ENCODE measurements at regions not wholly inside any gene's neighbourhood (a gene's known extent, or its start where the extent isn't known, plus 50 kb on each side); places are given as distances from the start of the nearest gene placed in this dataset.

DNA sequence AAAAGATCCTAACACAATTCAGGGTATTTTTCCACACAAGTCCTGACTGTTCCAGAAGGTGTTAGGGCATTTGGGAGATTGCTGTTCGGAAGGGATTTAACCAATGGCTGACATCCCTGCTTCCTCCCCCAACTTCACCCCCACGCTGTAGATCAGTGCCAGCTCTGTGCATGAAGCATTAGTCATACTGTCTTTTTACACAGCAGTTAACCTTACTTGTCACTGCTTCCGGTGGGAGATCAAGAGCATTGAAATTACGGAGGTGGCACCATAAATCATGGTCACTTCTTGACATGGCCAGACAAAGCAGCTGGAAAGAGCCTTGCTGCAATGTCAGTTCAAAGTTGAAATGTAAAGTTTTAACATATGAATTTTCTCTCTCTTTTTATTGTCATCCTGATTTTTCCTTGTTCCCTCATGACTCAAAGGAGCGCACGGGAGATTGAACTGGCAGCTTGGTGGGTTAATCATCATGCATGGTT is 70.2 kb downstream of the HRH4 start:
- DNase-seq (ENCODE audit: low read depth in 4 of 4, low spot score in 3 of 4) = peak; percentile 37 to 68 (median 57)

DNA sequence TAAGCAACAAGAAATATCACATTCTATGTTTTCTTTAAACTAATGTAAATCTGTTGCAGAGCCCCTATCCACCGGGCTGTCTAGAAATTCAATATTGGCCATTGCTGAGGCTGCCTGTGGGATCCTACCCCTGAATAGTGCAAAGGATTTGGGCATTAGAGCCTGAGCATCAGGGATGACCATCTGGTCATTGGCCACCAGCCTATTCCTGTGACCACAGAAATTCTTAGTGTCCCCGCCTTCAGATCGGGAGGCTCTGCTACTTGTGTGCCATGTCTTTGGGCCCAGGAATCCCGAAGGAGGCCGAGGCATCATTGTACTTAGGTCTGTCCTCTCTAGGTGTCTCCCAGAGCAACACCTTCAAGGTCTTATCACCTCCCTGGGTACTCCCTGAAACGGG is 73.8 kb downstream of the HRH4 start:
- DNase-seq (ENCODE audit: low read depth in 4 of 4, low spot score in 3 of 4) = no peak

DNA sequence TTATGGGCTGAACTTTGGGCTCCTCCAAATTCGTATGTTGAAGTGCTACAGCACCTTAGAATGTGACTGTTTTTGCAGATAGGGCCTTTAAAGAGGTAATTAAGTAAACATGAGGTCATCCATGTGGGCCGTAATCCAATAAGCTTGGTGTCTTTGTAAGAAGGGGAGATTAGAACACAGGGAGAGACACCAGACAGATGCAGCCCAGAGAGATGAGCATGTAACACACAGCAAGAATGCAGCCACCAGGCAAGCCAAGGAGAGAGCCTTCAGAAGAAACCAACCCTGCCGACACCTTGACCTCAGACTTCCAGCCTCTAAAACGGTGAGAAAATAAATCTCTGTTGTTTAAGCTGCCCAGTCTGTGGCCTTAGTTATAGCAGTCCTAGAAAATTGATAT is 74.3 kb downstream of the HRH4 start:
- no peak for DNase-seq (ENCODE audit: low read depth in 4 of 4, low spot score in 3 of 4)

DNA sequence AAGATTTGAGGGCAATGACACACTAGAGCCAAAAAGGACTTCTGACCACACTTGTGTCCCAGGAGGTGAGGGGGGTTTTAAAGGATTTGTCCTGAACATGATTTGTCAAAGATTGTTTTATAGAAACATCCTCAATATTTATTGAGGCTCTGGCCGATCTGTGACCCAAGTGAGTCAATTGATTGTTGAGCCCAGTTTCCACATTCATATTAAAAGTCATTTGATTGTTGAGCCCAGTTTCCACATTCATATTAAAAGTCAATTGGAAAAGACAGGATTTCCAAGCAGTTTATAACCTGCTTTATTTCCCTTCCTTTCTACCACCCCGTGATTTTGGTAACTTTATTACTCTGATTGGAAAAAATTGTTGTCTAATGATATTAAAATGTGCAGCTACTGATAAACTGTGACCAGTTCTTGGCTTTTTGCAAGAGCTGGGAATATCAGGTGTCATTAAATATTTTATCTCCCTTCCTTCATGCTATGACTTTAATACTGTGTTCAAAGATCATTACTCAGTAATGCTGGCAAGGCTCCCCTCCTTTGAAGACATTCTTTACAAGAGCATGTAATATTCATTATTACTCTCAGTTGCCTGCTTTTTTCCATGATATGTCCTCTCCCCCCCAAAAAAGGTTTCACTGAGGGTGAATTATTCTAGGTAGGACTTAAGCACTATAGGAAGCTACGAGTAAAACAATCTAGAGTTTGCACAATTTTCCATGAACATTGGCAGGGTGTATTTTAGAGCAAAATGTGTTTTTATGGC is 75.3 kb downstream of the HRH4 start:
- DNase-seq (ENCODE audit: low read depth in 4 of 4, low spot score in 3 of 4) = no peak

DNA sequence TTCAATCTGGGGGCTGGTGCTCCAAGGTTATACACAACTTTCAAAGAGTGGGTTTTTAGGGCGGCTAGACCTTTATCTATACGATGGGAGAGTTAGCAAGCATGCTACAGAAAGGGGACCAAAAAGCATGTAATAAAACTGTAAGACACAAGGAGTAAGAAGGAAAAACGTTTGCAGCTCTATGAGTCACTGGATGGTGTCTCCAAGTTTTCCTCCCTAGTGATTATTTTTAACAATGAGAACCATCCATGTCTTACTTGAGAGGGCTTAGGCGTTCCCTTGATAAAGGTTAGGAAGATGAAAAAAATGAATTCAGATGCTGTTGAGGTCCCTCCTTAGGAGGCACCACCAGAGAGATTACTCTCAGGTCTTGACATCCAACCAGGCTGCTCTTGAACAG is 75.9 kb downstream of the HRH4 start:
- DNase-seq (ENCODE audit: low read depth in 4 of 4, low spot score in 3 of 4) = no peak

DNA sequence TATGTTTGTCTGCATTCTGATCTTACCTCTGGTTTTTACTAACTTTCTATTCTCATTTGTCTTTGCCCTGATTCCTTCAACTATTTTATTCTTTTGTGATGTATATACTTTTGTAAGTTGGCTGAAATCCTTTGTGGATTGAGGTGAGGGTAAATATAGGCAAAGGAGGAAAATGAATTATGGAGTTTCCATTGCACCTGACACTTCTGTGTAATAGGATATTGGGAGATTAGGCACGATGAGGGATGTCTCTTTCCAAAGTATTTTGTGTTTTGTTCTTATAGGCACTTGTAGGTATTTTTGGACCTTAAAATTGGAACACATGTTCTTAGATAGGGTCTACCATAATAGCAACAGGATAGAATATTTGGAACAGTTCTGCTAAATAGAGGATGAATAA is 76.4 kb downstream of the HRH4 start:
- no peak for DNase-seq (ENCODE audit: low read depth in 4 of 4, low spot score in 3 of 4)

DNA sequence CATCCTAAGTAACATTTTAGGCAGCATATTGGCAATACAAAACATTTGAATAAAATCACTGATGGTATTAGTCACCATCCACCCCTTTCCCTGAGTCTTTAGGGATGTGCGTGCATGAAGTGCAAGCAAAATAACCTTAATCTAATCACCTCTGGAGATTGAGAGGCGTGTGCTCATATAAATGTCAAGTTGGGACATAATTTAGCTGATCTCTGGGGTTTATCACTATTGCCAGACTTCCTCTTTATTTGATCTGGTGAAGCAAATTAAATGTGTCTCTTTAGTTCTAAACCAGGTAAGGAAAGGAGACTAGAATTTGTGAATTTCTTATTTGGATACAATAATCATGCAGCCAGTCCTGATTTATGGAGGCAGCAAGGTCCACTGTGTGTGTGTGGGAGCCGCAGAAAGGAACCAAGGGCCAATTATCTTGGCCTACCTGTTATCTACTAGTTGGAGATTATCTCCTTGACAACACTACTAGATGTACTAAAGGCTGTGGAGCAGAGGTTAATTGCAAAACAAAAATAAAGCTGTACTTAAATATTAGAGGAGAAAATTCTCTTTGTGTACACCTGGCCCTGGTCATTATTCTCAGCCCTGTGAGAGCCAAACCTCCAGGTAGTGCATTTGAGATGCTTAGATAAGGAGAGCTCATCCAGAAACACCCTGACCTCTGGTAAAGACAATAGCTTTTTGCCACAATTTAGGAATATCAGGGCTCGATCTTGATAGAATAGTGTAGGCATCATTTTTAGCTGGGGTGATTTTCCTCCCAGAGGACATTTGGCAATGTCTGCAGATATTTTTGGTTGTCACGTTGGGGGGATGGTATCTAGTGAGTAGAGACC is 78.2 kb downstream of the HRH4 start:
- no peak for DNase-seq (ENCODE audit: low read depth in 4 of 4, low spot score in 3 of 4)

DNA sequence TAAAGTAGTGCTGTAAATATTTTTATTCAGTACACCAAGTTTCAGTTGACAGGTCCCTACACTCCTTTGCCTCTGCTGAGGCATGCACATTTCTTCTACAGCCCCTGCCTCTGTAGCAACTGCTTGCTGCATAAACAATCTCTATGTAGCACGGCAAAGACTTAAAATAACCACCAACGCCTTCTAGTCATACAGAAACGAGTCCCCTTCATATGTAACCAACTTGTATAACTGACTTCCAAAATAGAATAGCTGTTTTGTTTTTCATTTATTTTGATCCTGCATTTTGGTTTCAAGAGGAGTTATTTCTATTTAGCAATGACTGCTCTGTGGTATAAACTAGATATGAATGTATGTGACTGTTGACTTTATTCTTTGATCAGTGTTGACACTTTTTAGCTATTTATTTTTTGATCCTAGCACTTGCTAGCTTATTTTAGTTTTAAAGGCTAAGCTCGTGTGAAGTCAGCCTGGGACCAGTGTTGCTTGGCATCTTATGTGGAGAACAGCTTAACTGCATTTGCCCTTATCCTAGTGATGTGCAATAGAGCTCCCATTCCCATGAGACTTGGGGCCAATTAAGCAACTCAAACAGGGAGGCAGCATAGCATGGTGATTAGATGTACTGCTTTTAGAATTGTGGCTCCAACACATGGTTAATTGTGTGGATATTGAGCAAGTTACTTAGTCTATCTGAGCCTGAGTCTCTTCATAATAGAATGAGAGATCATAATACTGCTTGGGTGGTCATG is 79.6 kb downstream of the HRH4 start:
- DNase-seq (ENCODE audit: low read depth in 4 of 4, low spot score in 3 of 4) = no peak

DNA sequence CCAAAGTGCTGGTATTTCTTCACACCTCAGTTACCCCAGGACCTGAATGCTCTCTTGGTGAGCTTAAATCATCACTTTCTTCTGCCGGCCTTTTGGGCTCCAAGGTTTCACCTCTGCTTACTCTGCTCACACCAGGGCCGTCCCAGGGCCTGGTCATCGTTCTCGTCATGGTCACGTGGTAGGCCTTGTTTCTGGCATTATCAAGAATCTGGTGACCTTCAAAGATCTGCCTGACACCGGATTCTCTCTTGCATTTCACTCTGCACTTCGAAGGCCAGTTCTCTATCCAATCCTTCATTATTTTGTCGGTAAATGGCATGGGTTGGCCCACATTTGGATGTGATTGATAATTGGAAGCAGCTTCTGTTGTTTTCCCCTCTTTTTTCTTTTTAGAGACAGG is 80.5 kb downstream of the HRH4 start:
- DNase-seq (ENCODE audit: low read depth in 4 of 4, low spot score in 3 of 4) = no peak

DNA sequence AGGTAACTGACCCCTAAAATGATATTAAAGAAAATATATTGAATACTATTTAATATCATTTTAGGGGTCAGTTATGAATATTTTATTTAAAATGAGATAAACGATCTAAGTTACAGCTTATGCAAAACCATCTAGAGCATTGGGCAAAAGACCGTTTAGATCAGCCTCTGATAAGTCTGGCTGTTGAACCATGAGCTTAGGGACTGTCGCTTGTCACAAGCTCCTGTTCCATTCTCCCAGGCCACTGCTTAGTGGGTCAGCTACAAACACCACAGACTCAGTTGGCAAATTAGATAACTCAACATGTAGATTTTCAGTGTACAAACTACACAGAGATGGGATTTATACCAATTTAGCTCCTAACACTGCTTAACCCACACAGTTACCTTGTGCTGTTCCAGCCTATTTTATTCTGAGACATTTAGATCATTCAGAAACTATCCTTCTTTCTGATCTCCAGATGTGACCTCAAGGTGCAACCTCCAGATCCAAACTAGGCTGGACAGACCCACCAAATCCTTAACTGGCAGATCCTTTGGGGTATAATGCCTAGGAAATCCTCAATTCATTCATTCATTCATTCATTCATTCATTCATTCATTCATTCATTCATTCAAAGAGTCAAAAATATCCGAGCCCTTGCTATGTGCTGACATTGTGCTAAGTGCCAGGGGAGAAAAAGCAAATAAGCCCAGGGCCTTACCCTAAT is 82.8 kb downstream of the HRH4 start:
- DNase-seq (ENCODE audit: low read depth in 4 of 4, low spot score in 3 of 4) = no peak

DNA sequence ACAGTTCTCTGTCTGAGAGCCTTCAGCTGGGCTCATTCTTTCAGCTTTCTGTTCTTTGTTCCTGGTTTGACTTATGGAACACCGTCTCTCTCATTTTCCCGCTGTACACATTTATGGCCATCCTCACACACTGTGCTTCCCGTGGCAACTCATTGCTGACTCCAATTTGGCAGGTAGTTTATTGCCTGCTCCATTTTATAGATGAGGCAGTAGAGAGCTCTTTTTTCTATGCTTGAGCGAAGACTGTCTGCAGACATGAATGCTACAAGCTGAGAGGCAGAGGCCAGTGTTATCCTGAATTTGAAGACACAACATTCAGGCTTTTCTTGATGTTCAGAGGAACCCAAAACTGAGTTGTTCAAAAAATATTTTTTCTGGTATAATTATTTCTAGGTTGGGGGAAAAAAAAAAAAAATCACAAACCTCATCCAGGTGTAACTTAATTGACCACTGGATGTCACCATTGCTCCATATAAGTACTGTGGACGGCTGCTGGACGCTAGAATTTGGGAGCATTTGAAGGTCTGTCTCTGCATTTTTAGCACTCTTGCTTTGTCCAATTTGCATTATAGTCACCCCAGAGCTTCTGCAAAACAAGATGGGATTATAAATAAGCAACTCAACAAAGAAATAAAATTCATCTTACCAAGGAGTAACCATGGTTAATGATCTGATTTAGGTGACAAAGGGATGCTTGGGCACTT is 83.5 kb downstream of the HRH4 start:
- peak in 2 of 4 donors; percentile 40 to 42 for DNase-seq (ENCODE audit: low read depth in 4 of 4, low spot score in 3 of 4)

DNA sequence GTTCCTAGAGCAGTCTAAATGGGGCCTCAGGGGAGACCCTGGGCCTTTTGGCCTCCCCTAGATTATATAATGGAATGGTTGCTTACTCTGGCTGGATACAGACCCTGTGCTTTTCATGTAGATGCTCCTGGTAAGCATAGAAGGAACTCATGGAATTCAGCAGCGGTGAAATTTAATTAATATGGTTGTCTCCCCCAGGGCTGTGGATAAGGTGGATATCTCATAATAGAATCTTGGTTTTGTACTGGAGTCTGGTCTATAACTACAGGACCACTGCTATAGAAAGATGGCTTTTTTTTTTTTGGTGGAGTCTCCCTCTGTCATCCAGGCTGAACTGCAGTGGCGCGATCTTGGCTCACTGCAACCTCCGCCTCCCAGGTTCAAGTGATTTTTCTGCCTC is 84.5 kb downstream of the HRH4 start:
- DNase-seq (ENCODE audit: low read depth in 4 of 4, low spot score in 3 of 4) = no peak

DNA sequence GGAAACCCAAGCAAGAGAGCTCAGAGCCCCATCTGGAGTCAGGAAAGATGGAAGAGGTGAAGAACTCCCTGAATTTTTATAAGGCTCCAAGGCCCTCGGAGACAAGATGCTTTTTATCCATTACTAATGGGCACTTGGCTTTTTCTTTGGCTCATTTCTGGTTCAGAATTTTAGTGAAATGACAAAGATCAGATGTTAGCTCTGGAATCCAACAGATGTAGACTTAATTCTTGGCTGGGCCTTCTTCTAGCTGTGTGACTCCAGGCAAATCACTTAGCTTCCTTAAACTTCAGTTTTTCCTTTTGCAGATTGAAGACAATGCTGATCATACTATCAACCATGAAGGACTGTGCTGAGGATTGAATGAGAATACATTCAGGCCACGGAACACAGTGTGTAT is 85.2 kb downstream of the HRH4 start:
- no peak for DNase-seq (ENCODE audit: low read depth in 4 of 4, low spot score in 3 of 4)

DNA sequence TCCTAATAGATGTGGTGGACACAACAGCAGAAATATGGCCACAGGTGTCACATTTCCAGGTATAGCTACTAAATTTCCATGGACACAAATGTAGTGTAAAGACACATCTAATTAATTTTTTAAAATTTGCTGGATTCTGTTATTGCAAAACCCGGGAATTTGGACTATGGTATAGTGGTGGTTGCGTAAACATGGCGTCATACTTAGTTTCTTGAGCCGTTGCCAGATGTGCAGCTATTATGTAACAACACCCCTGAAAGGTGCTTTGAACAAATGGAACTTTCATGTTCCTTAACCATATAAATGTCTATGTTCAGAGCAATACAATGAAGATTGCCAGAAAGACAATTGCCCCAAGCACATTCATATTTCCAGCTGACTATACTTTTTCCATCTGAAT is 85.9 kb downstream of the HRH4 start:
- no peak for DNase-seq (ENCODE audit: low read depth in 4 of 4, low spot score in 3 of 4)

DNA sequence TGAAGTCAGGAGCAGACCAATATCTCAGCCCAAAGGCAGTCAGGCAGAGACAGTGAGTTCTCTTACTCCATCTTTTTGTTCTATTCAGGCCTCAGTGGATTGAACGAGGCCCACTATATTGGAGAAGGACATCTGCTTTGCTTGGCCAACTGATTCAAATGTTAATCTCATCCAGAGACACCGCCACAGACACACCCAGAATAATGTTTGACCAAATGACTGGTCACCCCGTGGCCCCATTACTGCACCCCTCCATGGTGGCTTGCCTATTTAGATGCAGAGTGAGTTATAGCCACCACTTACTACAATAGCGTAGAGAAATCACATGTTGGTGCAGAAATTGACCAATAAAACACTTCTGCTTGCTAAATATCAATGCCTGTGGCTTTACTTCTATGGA is 88.1 kb downstream of the HRH4 start:
- no peak for DNase-seq (ENCODE audit: low read depth in 4 of 4, low spot score in 3 of 4)

DNA sequence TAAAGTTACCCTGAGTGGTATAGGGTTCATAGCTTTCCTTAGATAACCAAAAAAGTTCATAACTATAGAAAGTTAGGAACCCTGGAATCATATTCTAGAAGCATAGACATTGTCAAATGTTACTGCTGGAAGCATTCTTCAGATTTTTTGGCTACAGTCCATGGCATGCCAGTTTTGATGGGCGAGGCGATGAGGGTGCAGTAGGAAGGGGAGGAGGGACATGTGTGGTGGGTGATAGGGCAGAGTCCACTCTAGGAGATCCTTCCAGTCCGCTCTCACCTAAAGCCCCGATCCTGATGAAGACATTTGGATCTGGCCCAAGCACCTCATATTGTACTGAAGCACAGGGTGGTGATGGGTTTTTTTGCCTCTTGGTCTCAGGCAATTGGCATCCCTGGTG is 91.8 kb downstream of the HRH4 start:
- DNase-seq (ENCODE audit: low read depth in 4 of 4, low spot score in 3 of 4) = no peak

DNA sequence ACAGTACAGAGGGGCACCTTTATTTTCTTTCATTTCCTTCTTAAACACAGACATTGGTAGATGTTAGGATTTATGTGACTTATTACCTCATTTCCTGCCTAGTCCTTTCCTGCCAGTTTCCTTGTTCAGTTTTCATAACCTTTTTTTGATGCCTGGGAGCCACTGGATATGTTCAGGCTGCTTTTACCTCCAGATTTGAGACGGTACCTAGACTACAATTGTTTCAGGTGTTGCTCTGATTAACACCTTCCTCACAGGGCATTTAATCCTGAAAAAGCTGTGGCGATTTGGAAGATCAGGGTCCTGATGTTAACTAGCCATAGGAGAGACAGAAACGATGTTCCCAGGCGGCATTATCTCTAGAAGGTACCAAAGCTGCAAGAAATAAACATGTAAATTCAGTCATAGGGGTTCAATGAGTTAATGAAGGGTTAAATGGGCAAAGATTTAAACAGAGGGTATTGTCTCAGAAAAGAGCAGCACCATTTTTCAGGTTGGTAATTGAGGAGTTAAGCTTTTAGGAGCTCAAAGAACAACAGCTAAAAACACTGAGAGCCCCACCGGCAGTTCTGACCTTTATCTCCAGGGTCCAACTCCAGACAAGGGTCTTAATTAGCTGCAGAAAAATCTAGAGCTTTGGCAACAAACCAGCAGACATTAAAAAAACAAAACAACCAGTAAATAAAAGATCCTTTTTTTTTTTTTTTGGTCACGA is 93.3 kb downstream of the HRH4 start:
- DNase-seq (ENCODE audit: low read depth in 4 of 4, low spot score in 3 of 4) = no peak

DNA sequence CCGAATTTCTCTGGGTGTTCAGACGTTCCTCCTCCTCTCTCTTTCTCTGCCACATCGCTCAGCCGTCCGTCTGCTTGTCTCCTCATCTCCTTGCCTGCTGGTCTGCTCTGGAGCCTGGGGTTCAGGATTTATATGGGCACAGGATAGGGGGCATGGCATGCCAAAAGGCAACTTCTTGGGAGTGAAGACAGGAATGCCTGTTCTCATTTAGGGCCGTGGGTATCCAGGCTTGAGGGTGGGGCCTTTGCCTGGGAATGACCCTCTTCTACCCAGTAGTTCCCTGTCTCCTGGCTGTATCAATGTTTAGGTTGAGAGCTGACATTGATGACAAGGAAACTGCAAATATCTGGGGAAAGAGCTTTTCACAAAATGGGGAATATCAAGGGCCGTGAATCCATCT is 98.0 kb downstream of the HRH4 start:
- DNase-seq (ENCODE audit: low read depth in 4 of 4, low spot score in 3 of 4) = no peak

DNA sequence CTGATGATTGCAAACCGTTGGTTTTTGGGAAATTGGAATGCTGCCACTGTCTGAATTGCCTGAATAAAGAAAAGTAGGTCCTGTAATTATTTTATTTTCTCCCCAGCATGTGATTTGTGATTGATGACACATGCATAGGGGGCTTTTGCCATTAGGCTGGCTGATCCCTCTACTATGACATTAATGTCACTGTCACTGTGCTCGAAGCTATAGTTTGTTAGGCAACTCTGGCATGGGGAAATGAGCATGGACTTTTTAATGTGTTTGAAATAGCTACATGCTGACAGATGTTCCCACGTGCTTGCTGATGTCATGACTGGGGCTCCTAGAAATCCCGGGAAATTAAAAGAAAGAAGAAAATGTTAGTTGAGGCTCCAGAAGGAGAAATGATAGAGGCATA is 99.1 kb downstream of the HRH4 start:
- no peak for DNase-seq (ENCODE audit: low read depth in 4 of 4, low spot score in 3 of 4)
